GM23338 (cell line): ENCODE measurements at regions not wholly inside any gene's neighbourhood (a gene's known extent, or its start where the extent isn't known, plus 50 kb on each side); places are given as distances from the start of the nearest gene placed in this dataset.

ENCODE experiments used
- ATAC-seq: fragments of 200-7000 bp; cut with Tn5 transposase; 3 replicates; pipeline ENCODE4 v1.9.1; 2020
- DNase-seq: peaks from one replicate; pipeline ENCODE4 v3.0.0-alpha.2; 2015; ENCODE audit warnings: low spot score
- H2AFZ ChIP-seq: fragments of 200-600 bp; sonication (generic); 2 replicates; pipeline ENCODE4 v1.8.0; 2016; ENCODE audit warnings: antibody characterized with exemption, mild to moderate bottlenecking, moderate library complexity
- H3F3A ChIP-seq: fragments of 200-600 bp; sonication (generic); replicated peaks from 2 replicates; pipeline ENCODE4 v1.8.0; 2017; ENCODE audit warnings: antibody characterized with exemption, mixed run types, low read depth
- H3K27ac ChIP-seq: fragments of 200-600 bp; sonication (generic); 2 replicates; pipeline ENCODE4 v1.6.1; 2016; ENCODE audit warnings: low read depth
- H3K27me3 ChIP-seq: fragments of 200-600 bp; sonication (generic); 2 replicates; pipeline ENCODE4 v1.8.0; 2016; ENCODE audit warnings: mild to moderate bottlenecking, mixed run types, moderate library complexity; ENCODE audit not compliant: insufficient read depth
- H3K36me3 ChIP-seq: fragments of 200-600 bp; sonication (generic); 2 replicates; pipeline ENCODE4 v1.8.0; 2016; ENCODE audit warnings: mild to moderate bottlenecking; ENCODE audit not compliant: insufficient read depth
- H3K4me1 ChIP-seq: fragments of 200-600 bp; sonication (generic); 2 replicates; pipeline ENCODE4 v1.8.0; 2016; ENCODE audit warnings: mild to moderate bottlenecking, moderate library complexity; ENCODE audit not compliant: insufficient read depth
- H3K4me2 ChIP-seq: fragments of 200-600 bp; sonication (generic); 2 replicates; pipeline ENCODE4 v1.7.1; 2017; ENCODE audit warnings: mixed run types
- H3K4me3 ChIP-seq: fragments of 200-600 bp; sonication (generic); 2 replicates; pipeline ENCODE4 v1.6.1; 2016; ENCODE audit warnings: mixed run types
- H3K79me2 ChIP-seq: fragments of 200-600 bp; sonication (generic); replicated peaks from 2 replicates; pipeline ENCODE4 v1.8.0; 2017; ENCODE audit warnings: mild to moderate bottlenecking; ENCODE audit not compliant: insufficient read depth
- H3K9me2 ChIP-seq: fragments of 200-600 bp; sonication (generic); 2 replicates; pipeline ENCODE4 v1.8.0; 2017; ENCODE audit not compliant: insufficient read depth
- H4K20me1 ChIP-seq: fragments of 200-600 bp; sonication (generic); replicated peaks from 2 replicates; pipeline ENCODE4 v1.8.0; 2017; ENCODE audit warnings: mild to moderate bottlenecking; ENCODE audit not compliant: insufficient read depth
- H3K27ac Mint-ChIP-seq: 2 replicates; pipeline ENCODE4 v1.8.0; 2020; ENCODE audit warnings: inconsistent platforms, mild to moderate bottlenecking, moderate library complexity, mixed read lengths
- H3K27me3 Mint-ChIP-seq: 3 replicates; pipeline ENCODE4 v1.8.0; 2022; ENCODE audit warnings: low read depth, mild to moderate bottlenecking, moderate library complexity, mixed read lengths, inconsistent platforms; ENCODE audit not compliant: insufficient read depth, poor library complexity
- H3K36me3 Mint-ChIP-seq: 3 replicates; pipeline ENCODE4 v1.8.0; 2021; ENCODE audit warnings: low read depth, mild to moderate bottlenecking, inconsistent platforms, moderate library complexity, mixed read lengths
- H3K4me1 Mint-ChIP-seq: 3 replicates; pipeline ENCODE4 v1.8.0; 2020; ENCODE audit warnings: mild to moderate bottlenecking, inconsistent platforms, mixed read lengths
- H3K4me3 Mint-ChIP-seq: 3 replicates; pipeline ENCODE4 v1.8.0; 2021; ENCODE audit warnings: moderate library complexity, mild to moderate bottlenecking, inconsistent platforms, mixed read lengths
- H3K9me3 Mint-ChIP-seq: 3 replicates; pipeline ENCODE4 v1.8.0; 2020; ENCODE audit warnings: moderate library complexity, mild to moderate bottlenecking, inconsistent platforms, mixed read lengths
- CREB1 ChIP-seq: fragments of 250-450 bp; sonication (Bioruptor Pico); IDR thresholded peaks from 2 replicates; pipeline ENCODE4 v1.5.0; 2020; ENCODE audit warnings: low read depth, mild to moderate bottlenecking, moderate library complexity
- CTCF ChIP-seq, 2 experiments: fragments of 200-600 bp in 1 of 2; sonication (generic) in 1 of 2; conservative IDR thresholded peaks; 2 replicates each; pipeline versions ENCODE4 v1.5.1 to v1.6.1; 2016 to 2017; ENCODE audit warnings: antibody characterized with exemption in 2 of 2, low read depth in 2 of 2, mild to moderate bottlenecking in 2 of 2, moderate library complexity in 1 of 2
- ETS1 ChIP-seq: IDR thresholded peaks from 2 replicates; pipeline ENCODE4 v1.6.1; 2016; ENCODE audit warnings: antibody characterized with exemption
- EZH2phosphoT487 ChIP-seq: fragments of 200-600 bp; sonication (generic); IDR thresholded peaks from one replicate; pipeline ENCODE4 v1.8.1; 2018; ENCODE audit warnings: antibody characterized with exemption; ENCODE audit not compliant: unreplicated experiment
- NANOG ChIP-seq: IDR thresholded peaks from 2 replicates; pipeline ENCODE4 v1.6.1; 2016; ENCODE audit warnings: antibody characterized with exemption, borderline replicate concordance
- POLR2AphosphoS5 ChIP-seq: IDR thresholded peaks from 2 replicates; pipeline ENCODE4 v1.6.1; 2016; ENCODE audit warnings: antibody characterized with exemption, low read depth
- STAT1 ChIP-seq: IDR thresholded peaks from one replicate; pipeline ENCODE4 v1.6.1; 2016; ENCODE audit warnings: antibody characterized with exemption; ENCODE audit not compliant: unreplicated experiment
- ZNF114 ChIP-seq: fragments of 250-450 bp; sonication (Bioruptor Pico); IDR thresholded peaks from 2 replicates; pipeline ENCODE4 v1.5.0; 2020; ENCODE audit warnings: mild to moderate bottlenecking, moderate library complexity
- ZNF331 ChIP-seq: fragments of 250-450 bp; sonication (Bioruptor Pico); IDR thresholded peaks from 2 replicates; pipeline ENCODE4 v1.5.0; 2020; ENCODE audit warnings: low read depth, mild to moderate bottlenecking, moderate library complexity
- ZNF462 ChIP-seq: fragments of 250-450 bp; sonication (Bioruptor Pico); IDR thresholded peaks from 2 replicates; pipeline ENCODE4 v1.5.0; 2020; ENCODE audit warnings: mild to moderate bottlenecking, moderate library complexity

GRCh38 chr3:23078735-23079134, 124.4 kb upstream of the UBE2E2 start:
- DNase-seq: peak; percentile 15
- no peak overlapping the region for H3K27ac Mint-ChIP-seq

GRCh38 chr3:23079976-23080375, 123.2 kb upstream of the UBE2E2 start:
- Mint-ChIP-seq H3K4me1 (peaks cover 36% of the 10 kb centered on the region), H3K9me3 (no peaks in the 10 kb centered on the region), H3K4me3 (no peak overlapping the region), H3K27me3 (peaks cover 3% of the 10 kb centered on the region), H3K27ac (no peak overlapping the region), H3K36me3 (no peaks in the 10 kb centered on the region)
- Histone ChIP-seq H3K4me2 (peak overlapping the region; percentile 60), H3K9me2 (peaks cover 4% of the 10 kb centered on the region; the same call in 1 of the 2 replicates), H2AFZ (peak overlapping the region; percentile 29; the same call in 1 of the 2 replicates), H3K4me1 (peaks cover 32% of the 10 kb centered on the region), H3F3A (no peaks in the 10 kb centered on the region), H3K27ac (no peak overlapping the region), H3K36me3 (no peaks in the 10 kb centered on the region), H3K27me3 (no peaks in the 10 kb centered on the region), H3K4me3 (no peak overlapping the region), H3K79me2 (no peaks in the 10 kb centered on the region), H4K20me1 (no peaks in the 10 kb centered on the region)
- DNase-seq (peak; percentile 17), ATAC-seq (peak; percentile 46)
- TF ChIP-seq STAT1: no peak
- TF ChIP-seq NANOG: no peak
- TF ChIP-seq CTCF (conservative IDR thresholded peaks at IDR 0.05; ENCODE audit: low read depth in 2 of 2): no peak
- no peak for TF ChIP-seq ZNF331 (CRISPR knock-in tag)
- no peak for TF ChIP-seq POLR2AphosphoS5
- TF ChIP-seq EZH2phosphoT487: no peak
- TF ChIP-seq ETS1: no peak
- no peak for TF ChIP-seq ZNF462
- TF ChIP-seq ZNF114 (CRISPR knock-in tag): no peak

More at GRCh38 chr3:23078735-23079134, 124.4 kb upstream of the UBE2E2 start:
- Histone ChIP-seq H3K27me3 (no peaks in the 10 kb centered on the region), H3K4me1 (peaks cover 32% of the 10 kb centered on the region), H3K79me2 (no peaks in the 10 kb centered on the region), H3F3A (no peaks in the 10 kb centered on the region), H3K9me2 (peaks cover 4% of the 10 kb centered on the region; the same call in 1 of the 2 replicates), H3K4me3 (peak overlapping the region; percentile 4; the same call in 1 of the 2 replicates), H3K27ac (peak overlapping the region; percentile 57; the same call in 1 of the 2 replicates), H3K4me2 (peak overlapping the region; percentile 71), H4K20me1 (no peaks in the 10 kb centered on the region), H3K36me3 (no peaks in the 10 kb centered on the region), H2AFZ (no peak overlapping the region)
- no peak overlapping the region for H3K4me3 Mint-ChIP-seq
- peaks cover 36% of the 10 kb centered on the region for H3K4me1 Mint-ChIP-seq
- peaks cover 3% of the 10 kb centered on the region for H3K27me3 Mint-ChIP-seq
- TF ChIP-seq CREB1 (CRISPR knock-in tag): no peak
- no peaks in the 10 kb centered on the region for H3K9me3 Mint-ChIP-seq
- H3K36me3 Mint-ChIP-seq: no peaks in the 10 kb centered on the region
- ATAC-seq: peak; percentile 79
